ENCODE measurements at regions not wholly inside any gene's neighbourhood (a gene's known extent, or its start where the extent isn't known, plus 50 kb on each side); places are given as distances from the start of the nearest gene placed in this dataset.

DNA sequence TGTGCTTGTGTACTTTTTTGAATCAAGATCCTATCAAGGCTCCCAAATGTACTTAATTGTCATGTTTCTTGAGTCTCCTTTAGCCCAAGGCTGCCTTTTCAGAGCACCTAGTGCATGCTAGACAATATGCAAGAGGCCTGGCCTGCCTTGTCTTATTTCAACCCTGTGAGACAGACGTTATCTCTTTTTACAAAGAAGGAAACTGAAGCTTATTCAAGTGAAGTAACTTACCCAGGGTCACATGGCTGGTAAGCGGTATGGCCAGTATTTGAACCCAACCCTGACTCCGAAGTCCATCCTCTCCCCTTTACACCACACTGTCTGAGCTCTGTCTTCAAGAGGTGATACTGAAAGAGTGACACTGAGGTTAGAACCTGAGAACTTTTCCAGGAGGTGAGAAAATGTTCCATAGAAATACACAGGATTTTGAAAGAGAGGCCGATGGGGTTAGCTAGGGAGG is 505.1 kb downstream of the FOXO1 start:
- TF ChIP-seq CTCF (IDR thresholded peaks at IDR 0.05) (no peak), POLR2A (IDR thresholded peaks at IDR 0.05) (no peak)

Measured in Peyer's patch (tissue), 4 donors.